ENCODE measurements at regions not wholly inside any gene's neighbourhood (a gene's known extent, or its start where the extent isn't known, plus 50 kb on each side); places are given as distances from the start of the nearest gene placed in this dataset.

GRCh38 chr1:79662596-79662995 lies 656.1 kb upstream of the ADGRL4 start:
- Histone ChIP-seq H3K27ac (no peak overlapping the region), H3K27me3 (no peaks in the 10 kb centered on the region), H3K9me3 (no peaks in the 10 kb centered on the region), H3K4me3 (no peak overlapping the region), H3K36me3 (no peaks in the 10 kb centered on the region), H3K4me1 (no peaks in the 10 kb centered on the region)
- intact Hi-C loops (cut with DNase I; ENCODE audit: low total_unique reads) = no loop called here
- no peak for TF ChIP-seq CTCF (IDR thresholded peaks at IDR 0.05)
- TF ChIP-seq POLR2AphosphoS5 (IDR thresholded peaks at IDR 0.05) = no peak
- TF ChIP-seq POLR2A (IDR thresholded peaks at IDR 0.05) = no peak
- DNase-seq (ENCODE audit: low spot score in 2 of 2) = no peak

- DNase-seq (ENCODE audit: low spot score in 2 of 2) = no peak
- H3K9me3 ChIP-seq = no peaks in the 10 kb centered on the region
- H3K27ac ChIP-seq = no peak overlapping the region
- no peaks in the 10 kb centered on the region for H3K4me1 ChIP-seq
- intact Hi-C loops (cut with DNase I; ENCODE audit: low total_unique reads) = no loop called here
- H3K36me3 ChIP-seq = no peaks in the 10 kb centered on the region
- H3K27me3 ChIP-seq = no peaks in the 10 kb centered on the region
- TF ChIP-seq POLR2A (IDR thresholded peaks at IDR 0.05) (no peak), CTCF (IDR thresholded peaks at IDR 0.05) (no peak), POLR2AphosphoS5 (IDR thresholded peaks at IDR 0.05) (no peak)
- H3K4me3 ChIP-seq = no peak overlapping the region
These were observed 653.6 kb upstream of the ADGRL4 start for GRCh38 chr1:79660129-79660528.

GRCh38 chr1:79657951-79658658 lies 651.6 kb upstream of the ADGRL4 start:
- DNase-seq (ENCODE audit: low spot score in 2 of 2) = no peak
- no peak for TF ChIP-seq CTCF (IDR thresholded peaks at IDR 0.05)
- no peak for TF ChIP-seq POLR2AphosphoS5 (IDR thresholded peaks at IDR 0.05)
- no peak for TF ChIP-seq POLR2A (IDR thresholded peaks at IDR 0.05)
- H3K4me1 ChIP-seq = no peaks in the 10 kb centered on the region
- intact Hi-C loops (cut with DNase I; ENCODE audit: low total_unique reads) = no loop called here
- no peaks in the 10 kb centered on the region for H3K27me3 ChIP-seq
- no peak overlapping the region for H3K4me3 ChIP-seq
- no peaks in the 10 kb centered on the region for H3K9me3 ChIP-seq
- H3K36me3 ChIP-seq = no peaks in the 10 kb centered on the region
- no peak overlapping the region for H3K27ac ChIP-seq

DNA sequence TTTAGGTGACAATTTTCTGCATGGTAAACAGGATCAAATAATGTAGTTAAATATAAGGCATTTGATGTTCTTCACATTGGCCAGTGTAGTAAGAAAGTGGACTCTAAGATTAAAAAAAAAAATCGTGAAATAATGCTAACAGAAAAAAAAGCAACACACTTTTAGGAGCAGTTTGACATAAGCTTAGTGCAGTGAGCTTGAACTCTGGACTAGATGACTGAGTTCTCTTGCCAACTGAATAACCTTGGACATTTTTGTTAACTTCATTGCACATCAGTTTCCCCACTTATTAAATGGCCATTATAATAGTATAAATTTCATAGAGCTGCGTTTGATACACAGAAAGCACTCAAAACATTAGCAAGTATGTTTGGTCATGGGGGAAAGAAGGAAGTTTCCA lies 649.3 kb upstream of the ADGRL4 start:
- no peak for DNase-seq (ENCODE audit: low spot score in 2 of 2)
- no peak overlapping the region for H3K27ac ChIP-seq
- intact Hi-C loops (cut with DNase I; ENCODE audit: low total_unique reads) = no loop called here
- no peak for TF ChIP-seq POLR2A (IDR thresholded peaks at IDR 0.05)
- TF ChIP-seq POLR2AphosphoS5 (IDR thresholded peaks at IDR 0.05) = no peak
- TF ChIP-seq CTCF (IDR thresholded peaks at IDR 0.05) = no peak
- H3K36me3 ChIP-seq = no peaks in the 10 kb centered on the region
- H3K4me1 ChIP-seq = no peaks in the 10 kb centered on the region
- H3K9me3 ChIP-seq = no peaks in the 10 kb centered on the region
- H3K4me3 ChIP-seq = no peak overlapping the region
- H3K27me3 ChIP-seq = no peaks in the 10 kb centered on the region

GRCh38 chr1:79652426-79652825 lies 645.9 kb upstream of the ADGRL4 start:
- intact Hi-C loops (cut with DNase I; ENCODE audit: low total_unique reads) = no loop called here

More at GRCh38 chr1:79652426-79652825, 645.9 kb upstream of the ADGRL4 start:
- Histone ChIP-seq H3K4me3 (no peak overlapping the region), H3K4me1 (no peaks in the 10 kb centered on the region), H3K27ac (no peak overlapping the region), H3K9me3 (no peaks in the 10 kb centered on the region), H3K27me3 (no peaks in the 10 kb centered on the region), H3K36me3 (no peaks in the 10 kb centered on the region)
- no peak for TF ChIP-seq CTCF (IDR thresholded peaks at IDR 0.05)
- no peak for TF ChIP-seq POLR2A (IDR thresholded peaks at IDR 0.05)
- no peak for TF ChIP-seq POLR2AphosphoS5 (IDR thresholded peaks at IDR 0.05)
- DNase-seq (ENCODE audit: low spot score in 2 of 2) = no peak

All from breast epithelium (tissue), 4 donors.